ENCODE measurements at regions not wholly inside any gene's neighbourhood (a gene's known extent, or its start where the extent isn't known, plus 50 kb on each side); places are given as distances from the start of the nearest gene placed in this dataset.
"Not testable (repeated sequence)": the region's sequence is repeated elsewhere in the genome, so short reads cannot be mapped to it uniquely, and the experiment has no call there.

- DNase-seq (ENCODE audit: low spot score) = no peak
Measured at GRCh38 chr6:6748001-6748400, 159.5 kb downstream of the LY86 start.

DNA sequence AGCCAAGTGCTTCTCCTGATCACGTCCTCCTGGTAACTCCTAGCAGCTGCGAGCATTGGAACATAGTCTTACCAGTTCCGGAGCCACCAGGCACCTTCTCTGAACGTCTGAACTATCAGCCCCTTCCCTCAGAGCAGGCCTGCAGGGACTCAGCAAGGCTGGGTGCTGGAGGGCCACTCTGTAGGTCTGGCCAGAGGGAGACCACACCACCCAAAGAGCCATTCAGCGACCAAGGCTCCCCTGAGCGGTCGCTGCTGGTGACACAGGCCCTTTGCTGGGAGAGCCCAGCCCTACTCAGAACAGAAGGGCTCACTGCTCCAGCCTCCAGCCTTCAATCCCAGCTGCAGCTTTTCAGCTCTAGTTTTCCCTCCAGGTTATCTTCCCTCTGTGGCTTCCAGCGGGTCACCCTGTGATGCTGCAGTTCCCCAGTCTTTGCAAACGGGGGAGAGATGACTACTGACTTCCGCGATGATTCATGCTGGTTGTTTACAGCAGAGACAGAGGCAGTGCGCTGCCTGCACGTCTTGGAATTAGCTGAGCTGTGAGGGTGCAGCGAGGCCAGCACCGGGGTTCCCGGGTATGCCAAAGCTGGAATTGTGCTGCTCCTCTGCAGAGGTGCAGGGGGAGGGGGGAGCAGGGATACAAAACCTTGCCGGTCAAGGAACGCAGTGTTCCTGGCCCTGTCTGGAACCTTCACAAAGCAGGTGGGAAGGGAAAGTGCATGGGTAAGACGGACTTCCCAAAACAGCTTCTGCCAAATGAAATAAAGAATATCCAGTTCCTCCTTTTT is 161.4 kb downstream of the LY86 start:
- peak; percentile 61 for DNase-seq (ENCODE audit: low spot score)

GRCh38 chr6:6750594-6751265 is 162.2 kb downstream of the LY86 start:
- DNase-seq (ENCODE audit: low spot score) = no peak

DNA sequence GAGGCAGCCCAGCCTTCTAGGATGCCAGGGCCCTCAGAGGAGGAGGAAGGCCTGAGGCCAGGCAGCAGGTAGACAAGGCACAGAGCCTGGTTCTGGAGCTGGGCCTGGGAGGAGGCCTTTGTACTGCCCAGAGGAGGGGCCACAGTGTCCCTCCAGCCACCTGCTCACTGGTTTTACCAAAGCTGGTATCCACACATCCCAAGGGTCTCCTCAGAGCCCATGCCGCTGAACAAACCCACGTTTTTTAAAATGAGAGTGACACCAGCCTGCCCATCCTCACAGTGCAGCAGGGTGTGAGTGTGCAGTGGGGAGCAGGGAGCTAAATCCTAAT is 162.7 kb downstream of the LY86 start:
- DNase-seq (ENCODE audit: low spot score) = no peak

- peak; percentile 28 for DNase-seq (ENCODE audit: low spot score)
Measured at GRCh38 chr6:6751619-6752023, 163.1 kb downstream of the LY86 start.

DNA sequence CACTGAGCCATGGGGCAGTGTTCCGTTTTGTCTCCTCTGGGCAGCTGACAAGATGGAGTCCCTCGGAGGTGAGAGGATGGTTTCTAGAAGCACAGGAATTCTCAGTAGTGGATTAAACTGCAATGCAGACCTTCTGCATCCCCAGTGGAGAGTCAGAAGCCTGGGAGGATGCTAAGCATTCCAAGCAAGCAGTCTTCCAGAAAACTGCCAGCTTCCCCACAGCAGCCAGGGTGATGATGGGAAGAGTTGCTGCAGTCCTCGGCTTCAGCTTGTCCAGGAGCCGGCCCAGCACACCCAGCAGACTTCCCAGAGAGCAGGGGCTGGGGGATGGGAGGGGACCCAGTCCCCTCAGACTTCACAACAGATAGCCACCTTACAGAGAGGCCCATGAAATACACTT is 163.6 kb downstream of the LY86 start:
- DNase-seq (ENCODE audit: low spot score) = no peak

- no peak for DNase-seq (ENCODE audit: low spot score)
Measured at GRCh38 chr6:6753301-6753700, 164.8 kb downstream of the LY86 start.

GRCh38 chr6:6756526-6756925 is 168.0 kb downstream of the LY86 start:
- no peak for DNase-seq (ENCODE audit: low spot score)

- DNase-seq (ENCODE audit: low spot score) = no peak
Measured at GRCh38 chr6:6758546-6758914, 170.0 kb downstream of the LY86 start.

GRCh38 chr6:6758915-6759654 is 170.6 kb downstream of the LY86 start:
- DNase-seq (ENCODE audit: low spot score) = peak; percentile 86

DNA sequence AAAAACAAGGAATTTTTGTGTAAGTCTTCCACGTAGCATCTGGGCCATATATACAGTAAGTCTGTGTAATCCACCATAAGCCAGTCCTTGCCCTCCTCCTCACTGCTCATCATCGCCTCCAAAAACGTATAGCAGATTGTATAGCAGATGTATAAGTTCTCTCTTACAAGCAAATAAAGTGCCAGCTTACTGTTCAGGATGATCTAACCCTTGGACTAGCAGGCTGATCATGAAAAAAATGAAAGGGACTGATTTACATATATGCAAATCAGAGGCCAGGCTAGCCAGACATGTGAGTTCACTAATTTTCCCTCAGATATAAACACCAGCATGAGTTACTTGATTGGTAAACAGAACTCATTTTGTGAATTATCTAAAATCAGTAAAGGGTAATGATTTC is 171.5 kb downstream of the LY86 start:
- DNase-seq (ENCODE audit: low spot score) = no peak

- not testable (repeated sequence) for DNase-seq (ENCODE audit: low spot score)
Measured at GRCh38 chr6:6762566-6762965, 174.0 kb downstream of the LY86 start.

DNA sequence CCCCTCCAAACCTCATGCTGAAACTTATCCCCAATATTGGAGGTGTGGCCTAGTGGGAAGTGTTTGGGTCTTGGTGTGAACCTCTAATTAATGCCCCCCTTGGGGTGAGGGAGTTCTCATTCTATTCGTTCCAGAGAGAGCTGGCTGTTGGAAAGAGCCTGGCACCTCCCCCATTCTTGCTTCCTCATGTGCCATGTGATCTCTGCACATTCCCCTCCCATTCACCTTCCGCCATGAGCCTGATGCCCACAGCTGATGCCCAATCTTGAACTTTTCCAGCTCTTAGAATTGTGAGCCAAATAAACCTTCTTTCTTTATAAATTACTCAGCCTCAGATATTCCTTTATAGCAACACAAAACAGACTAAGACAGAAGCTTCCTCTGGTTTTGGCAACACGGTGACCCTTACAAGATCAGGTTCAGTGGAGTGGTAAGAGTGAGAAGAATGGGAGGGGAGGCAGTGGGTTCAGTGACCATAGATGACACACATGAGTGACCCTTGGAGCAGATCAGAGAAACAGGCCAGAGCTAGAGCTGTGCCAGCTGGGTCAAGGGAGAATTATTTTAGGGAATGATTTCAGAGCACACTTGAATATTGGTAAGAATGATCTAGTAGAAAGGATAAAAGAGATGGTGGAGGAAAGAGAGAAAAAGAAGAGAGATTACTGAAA is 176.4 kb downstream of the LY86 start:
- DNase-seq (ENCODE audit: low spot score) = no peak

- DNase-seq (ENCODE audit: low spot score) = no peak
Measured at GRCh38 chr6:6766230-6766905, 177.8 kb downstream of the LY86 start.

DNA sequence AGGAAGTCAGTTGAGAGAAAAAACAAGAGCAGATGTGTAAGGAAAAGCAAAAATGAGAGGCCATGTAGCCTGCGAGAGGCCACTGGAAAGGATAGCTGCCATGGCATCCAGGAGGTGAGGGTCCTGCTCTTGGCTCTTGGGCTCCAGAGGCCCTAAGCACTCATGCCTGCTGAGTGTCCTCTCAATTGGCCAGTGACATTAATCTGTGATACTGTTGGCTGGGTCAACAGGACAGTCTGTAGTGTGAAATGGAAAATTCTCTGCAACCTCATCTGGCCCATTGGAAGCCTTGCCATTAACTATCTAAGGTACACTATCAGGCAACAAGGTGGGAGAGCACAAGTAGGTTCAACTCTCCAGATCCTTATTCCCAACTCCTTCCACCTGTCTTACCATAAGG is 180.9 kb downstream of the LY86 start:
- no peak for DNase-seq (ENCODE audit: low spot score)

DNA sequence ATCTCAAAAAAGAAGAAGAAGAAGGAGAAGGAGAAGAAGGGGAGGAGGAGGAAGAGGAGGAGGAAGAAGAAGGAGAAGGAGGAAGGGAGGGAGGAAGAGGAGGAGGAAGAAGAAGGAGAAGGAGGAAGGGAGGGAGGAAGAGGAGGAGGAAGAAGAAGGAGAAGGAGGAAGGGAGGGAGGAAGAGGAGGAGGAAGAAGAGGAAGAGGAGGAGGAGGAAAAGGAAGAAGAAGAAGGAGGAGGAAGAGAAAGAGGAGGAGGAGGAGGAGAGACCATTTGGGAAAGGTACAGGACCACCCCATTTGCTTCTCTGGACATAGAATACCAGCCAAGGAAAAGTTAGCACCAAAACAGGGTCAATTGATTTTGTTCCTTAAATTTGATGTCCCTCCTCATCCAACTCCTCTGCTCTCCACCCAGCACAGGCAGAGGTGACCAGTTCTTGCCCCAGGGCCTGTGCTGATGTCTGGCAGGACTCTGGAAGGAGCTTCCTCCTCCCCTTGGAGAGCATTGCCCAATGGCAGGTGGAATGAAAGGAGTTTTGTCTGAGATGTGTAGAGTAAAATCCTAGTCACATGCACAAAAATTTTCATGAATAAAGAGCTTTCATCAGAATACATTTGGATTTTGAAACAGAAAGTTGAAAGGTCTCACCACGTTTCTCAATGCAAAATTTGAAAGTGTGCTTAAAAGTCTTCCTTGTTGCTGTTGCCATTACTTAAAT is 182.9 kb downstream of the LY86 start:
- no peak for DNase-seq (ENCODE audit: low spot score)

- DNase-seq (ENCODE audit: low spot score) = no peak
Measured at GRCh38 chr6:6771964-6772363, 183.4 kb downstream of the LY86 start.

- DNase-seq (ENCODE audit: low spot score) = no peak
Measured at GRCh38 chr6:6772751-6773150, 184.2 kb downstream of the LY86 start.

GRCh38 chr6:6775074-6775473 is 186.6 kb downstream of the LY86 start:
- no peak for DNase-seq (ENCODE audit: low spot score)

GRCh38 chr6:6780231-6780630 is 191.7 kb downstream of the LY86 start:
- DNase-seq (ENCODE audit: low spot score) = no peak

DNA sequence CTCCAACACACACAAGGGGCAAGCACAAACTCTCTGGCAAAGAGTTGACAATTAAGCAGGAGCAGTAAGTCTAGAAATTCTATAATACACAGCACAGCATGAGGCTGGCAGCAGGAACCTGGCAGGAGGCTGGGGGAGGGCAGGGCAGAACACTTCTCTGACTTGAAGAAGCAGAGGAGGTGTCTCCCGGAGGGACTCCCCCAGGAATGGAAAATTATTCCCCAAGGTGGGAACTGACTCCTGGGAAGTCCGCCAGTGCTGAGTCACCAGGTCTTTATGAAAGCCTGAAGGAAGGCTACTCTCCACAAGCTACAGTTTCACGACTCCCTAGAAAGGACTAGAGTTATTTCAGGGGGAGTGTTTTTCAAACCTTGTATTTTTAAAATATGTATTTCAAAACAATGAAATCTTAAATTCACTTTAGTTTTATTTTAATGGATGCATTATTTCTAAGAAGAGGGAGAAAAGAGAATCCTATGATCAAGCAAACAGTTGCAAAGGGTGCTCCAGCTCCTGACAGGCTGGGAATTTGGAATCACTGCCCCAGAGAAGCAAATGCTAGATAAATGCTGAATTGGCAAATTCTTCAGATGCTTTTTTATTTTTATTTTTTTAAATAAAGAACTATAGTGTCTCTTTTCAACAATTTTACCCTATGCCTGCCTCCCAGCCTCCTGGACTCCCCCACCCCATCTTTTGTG is 192.8 kb downstream of the LY86 start:
- peak; percentile 8 for DNase-seq (ENCODE audit: low spot score)
